ENCODE measurements at regions not wholly inside any gene's neighbourhood (a gene's known extent, or its start where the extent isn't known, plus 50 kb on each side); places are given as distances from the start of the nearest gene placed in this dataset.

GRCh38 chr7:35366167-35367155 lies 112.6 kb upstream of the TBX20 start:
- POLR2A ChIA-PET (ENCODE audit: unreplicated experiment), result no interaction called here
- Histone ChIP-seq H3K9ac (ENCODE audit: low read depth, low read length) (no peak overlapping the region), H3K4me3 (ENCODE audit: insufficient read depth, low read depth, low read length) (no peak overlapping the region), H3K14ac (replicated peaks; ENCODE audit: low read depth, low read length) (no peak overlapping the region), H2AFZ (replicated peaks; ENCODE audit: low read length, poor library complexity) (no peak overlapping the region), H2BK5ac (ENCODE audit: low read depth, low read length, poor library complexity, severe bottlenecking) (no peak overlapping the region), H2BK15ac (ENCODE audit: low read depth, low read length) (no peak overlapping the region), H4K20me1 (ENCODE audit: insufficient read depth, low read length) (no peaks in the 10 kb centered on the region), H3K4me1 (ENCODE audit: control insufficient read depth, insufficient read depth, low read length) (no peaks in the 10 kb centered on the region), H3K9me3 (ENCODE audit: control insufficient read depth, insufficient read depth, low read length) (no peaks in the 10 kb centered on the region), H3K36me3 (ENCODE audit: control insufficient read depth, insufficient read depth, low read length) (no peaks in the 10 kb centered on the region), H2AK5ac (ENCODE audit: low read depth, low read length) (no peak overlapping the region), H3K56ac (ENCODE audit: extremely low read depth, insufficient read depth, low read length) (no peak overlapping the region), H3K4me2 (ENCODE audit: low read depth, low read length) (no peak overlapping the region), H2BK120ac (ENCODE audit: low read depth, low read length) (no peak overlapping the region), H3K23ac (ENCODE audit: low read depth, low read length) (no peak overlapping the region), H3K4ac (ENCODE audit: low read depth, low read length) (no peak overlapping the region), H2BK20ac (ENCODE audit: low read depth, low read length) (no peak overlapping the region), H3K9me1 (ENCODE audit: insufficient read depth, low read length) (no peaks in the 10 kb centered on the region), H3K18ac (ENCODE audit: low read depth, low read length) (no peak overlapping the region), H3K27me3 (ENCODE audit: control insufficient read depth, insufficient read depth, low read length) (no peaks in the 10 kb centered on the region), H3K79me1 (ENCODE audit: low read depth in 1 of 2, low read length in 2 of 2) (no peaks in the 10 kb centered on the region), H3K27ac (ENCODE audit: insufficient read depth, low read length) (no peak overlapping the region), H4K5ac (ENCODE audit: low read depth, low read length) (no peak overlapping the region), H4K91ac (ENCODE audit: insufficient read depth, low read depth, low read length) (no peak overlapping the region), H4K8ac (ENCODE audit: low read depth in 2 of 2, low read length in 2 of 2) (no peak overlapping the region), H2AK9ac (replicated peaks; ENCODE audit: low read depth, low read length, poor library complexity) (no peak overlapping the region)
- 60% methylated on average over 4 of the region's 6 CpGs; no CpG with 5 or more reads in 1 of the 2 experiments for WGBS, 2 experiments (ENCODE audit: extremely low coverage in 2 of 2, insufficient read length in 1 of 2)
- CTCF ChIA-PET, result no interaction called here
- dilution Hi-C loops (cut with HindIII; ENCODE audit: low sequenced_read_pairs, unreplicated experiment), result no loop called here
- ATAC-seq (ENCODE audit: low read depth) (no peak), DNase-seq (no peak)
- TF ChIP-seq RAD21 (IDR thresholded peaks at IDR 0.05; ENCODE audit: low read length) (no peak), NFE2L2 (IDR thresholded peaks at IDR 0.05; ENCODE audit: low read depth, low read length) (no peak), CHD1 (IDR thresholded peaks at IDR 0.05; ENCODE audit: low read depth, low read length) (no peak), SMC3 (IDR thresholded peaks at IDR 0.05; ENCODE audit: low read depth, low read length) (no peak), CEBPB (IDR thresholded peaks at IDR 0.05; ENCODE audit: low read depth, low read length) (no peak), ELK1 (IDR thresholded peaks at IDR 0.05; ENCODE audit: borderline replicate concordance, low read depth, low read length) (no peak), POLR2A (IDR thresholded peaks at IDR 0.05; ENCODE audit: low read depth, low read length) (no peak), MXI1 (IDR thresholded peaks at IDR 0.05; ENCODE audit: borderline replicate concordance, low read depth, low read length) (no peak), CTCF (conservative IDR thresholded peaks at IDR 0.05; ENCODE audit: low read depth, low read length) (no peak)
- no TSS peak for BruUV-seq (replicated peaks)
- intact Hi-C loops (cut with micrococcal nuclease), result no loop called here
- in situ Hi-C loops (cut with MboI; ENCODE audit: low sequenced_read_pairs), result no loop called here

Data from IMR-90 (cell line).